Omental fat pad (tissue), 3 donors: ENCODE measurements at regions not wholly inside any gene's neighbourhood (a gene's known extent, or its start where the extent isn't known, plus 50 kb on each side); places are given as distances from the start of the nearest gene placed in this dataset.
"Not testable (repeated sequence)": the region's sequence is repeated elsewhere in the genome, so short reads cannot be mapped to it uniquely, and the experiment has no call there.

ENCODE experiments used
- ATAC-seq: fragments of 150-250 bp; one replicate; pipeline ENCODE4 v1.9.1; 2016; ENCODE audit warnings: mild to moderate bottlenecking, moderate library complexity; ENCODE audit not compliant: low FRiP score
- DNase-seq: peaks from one replicate; pipeline ENCODE4 v3.0.0-alpha.2; 2019; ENCODE audit warnings: low spot score
- CTCF ChIP-seq, 3 donors: fragments of 450-650 bp; IDR thresholded peaks; one replicate each; pipeline ENCODE4 v1.5.1; 2016 to 2017; ENCODE audit warnings: antibody characterized with exemption in 3 of 3, mild to moderate bottlenecking in 3 of 3, moderate library complexity in 2 of 3

GRCh38 chr4:59537246-59537886 is 1662.8 kb upstream of the ADGRL3 start:
- no peak for TF ChIP-seq CTCF (IDR thresholded peaks at IDR 0.05)
- no peak for ATAC-seq
- DNase-seq: no peak

GRCh38 chr4:59539401-59539800 is 1660.7 kb upstream of the ADGRL3 start:
- ATAC-seq (no peak), DNase-seq (no peak)
- TF ChIP-seq CTCF (IDR thresholded peaks at IDR 0.05): no peak

GRCh38 chr4:59540311-59540710 is 1659.8 kb upstream of the ADGRL3 start:
- DNase-seq (no peak), ATAC-seq (no peak)
- no peak for TF ChIP-seq CTCF (IDR thresholded peaks at IDR 0.05)

- ATAC-seq (no peak), DNase-seq (no peak)
- TF ChIP-seq CTCF (IDR thresholded peaks at IDR 0.05): no peak
Observed at GRCh38 chr4:59553063-59553720, 1646.9 kb upstream of the ADGRL3 start.

- no peak for TF ChIP-seq CTCF (IDR thresholded peaks at IDR 0.05)
- DNase-seq (no peak), ATAC-seq (no peak)
Observed at GRCh38 chr4:59553721-59554091, 1646.4 kb upstream of the ADGRL3 start.

- not testable (repeated sequence) for ATAC-seq, DNase-seq
Observed at GRCh38 chr4:59556191-59556590, 1643.9 kb upstream of the ADGRL3 start.

GRCh38 chr4:59560141-59560648 is 1639.9 kb upstream of the ADGRL3 start:
- ATAC-seq, DNase-seq: not testable (repeated sequence)

- ATAC-seq: no peak
- TF ChIP-seq CTCF (IDR thresholded peaks at IDR 0.05): no peak
- DNase-seq: no peak
Observed at GRCh38 chr4:59565836-59566235, 1634.3 kb upstream of the ADGRL3 start.
